ENCODE measurements at regions not wholly inside any gene's neighbourhood (a gene's known extent, or its start where the extent isn't known, plus 50 kb on each side); places are given as distances from the start of the nearest gene placed in this dataset.

DNA sequence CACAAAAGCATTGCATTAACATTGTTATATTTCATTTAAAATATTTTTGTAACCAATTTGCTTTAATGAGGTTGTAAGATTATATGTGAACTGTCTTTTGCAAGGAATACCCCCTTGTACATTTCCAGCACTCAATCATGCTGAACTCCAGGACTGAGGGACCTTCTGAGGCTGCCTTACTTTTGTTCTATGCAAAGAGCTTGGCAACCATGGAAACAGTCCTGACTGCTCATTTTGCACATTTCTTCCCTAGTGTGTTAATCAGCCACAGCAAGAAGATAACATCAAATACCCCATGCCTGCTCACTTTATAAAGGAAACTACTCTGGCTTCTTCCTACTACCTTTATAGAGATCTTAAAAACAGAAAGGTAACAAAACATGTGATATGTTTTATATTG is 355.6 kb upstream of the IZUMO3 start:
- Histone ChIP-seq H2BK120ac (ENCODE audit: low read depth, low read length) (no peak overlapping the region), H3K79me1 (ENCODE audit: low read depth in 1 of 2, low read length in 2 of 2) (no peaks in the 10 kb centered on the region), H3K27ac (ENCODE audit: insufficient read depth, low read length) (no peak overlapping the region), H3K9me1 (ENCODE audit: insufficient read depth, low read length) (no peaks in the 10 kb centered on the region), H3K23ac (ENCODE audit: low read depth, low read length) (no peak overlapping the region), H3K9ac (ENCODE audit: low read depth, low read length) (no peak overlapping the region), H3K4ac (ENCODE audit: low read depth, low read length) (no peak overlapping the region), H2BK20ac (ENCODE audit: low read depth, low read length) (no peak overlapping the region), H3K4me1 (ENCODE audit: control insufficient read depth, insufficient read depth, low read length) (no peaks in the 10 kb centered on the region), H3K4me3 (ENCODE audit: insufficient read depth, low read depth, low read length) (no peak overlapping the region), H4K91ac (ENCODE audit: insufficient read depth, low read depth, low read length) (no peak overlapping the region), H3K56ac (ENCODE audit: extremely low read depth, insufficient read depth, low read length) (no peak overlapping the region), H3K9me3 (ENCODE audit: control insufficient read depth, insufficient read depth, low read length) (peaks cover 5% of the 10 kb centered on the region), H3K4me2 (ENCODE audit: low read depth, low read length) (no peak overlapping the region), H2AK9ac (replicated peaks; ENCODE audit: low read depth, low read length, poor library complexity) (no peak overlapping the region), H2BK15ac (ENCODE audit: low read depth, low read length) (no peak overlapping the region), H4K5ac (ENCODE audit: low read depth, low read length) (no peak overlapping the region), H2BK5ac (ENCODE audit: low read depth, low read length, poor library complexity, severe bottlenecking) (no peak overlapping the region), H4K20me1 (ENCODE audit: insufficient read depth, low read length) (no peaks in the 10 kb centered on the region), H4K8ac (ENCODE audit: low read depth in 2 of 2, low read length in 2 of 2) (no peak overlapping the region), H3K18ac (ENCODE audit: low read depth, low read length) (no peak overlapping the region), H3K14ac (replicated peaks; ENCODE audit: low read depth, low read length) (no peak overlapping the region), H2AFZ (replicated peaks; ENCODE audit: low read length, poor library complexity) (no peak overlapping the region), H3K36me3 (ENCODE audit: control insufficient read depth, insufficient read depth, low read length) (no peaks in the 10 kb centered on the region), H2AK5ac (ENCODE audit: low read depth, low read length) (no peak overlapping the region), H3K27me3 (ENCODE audit: control insufficient read depth, insufficient read depth, low read length) (no peaks in the 10 kb centered on the region)
- DNase-seq (no peak), ATAC-seq (ENCODE audit: low read depth) (no peak)
- ChIA-PET CTCF (no interaction called here), POLR2A (ENCODE audit: unreplicated experiment) (no interaction called here)
- dilution Hi-C loops (cut with HindIII; ENCODE audit: low sequenced_read_pairs, unreplicated experiment), result no loop called here
- no TSS peak for BruUV-seq (replicated peaks)
- in situ Hi-C loops (cut with MboI; ENCODE audit: low sequenced_read_pairs), result no loop called here
- intact Hi-C loops (cut with micrococcal nuclease), result no loop called here
- TF ChIP-seq NFE2L2 (IDR thresholded peaks at IDR 0.05; ENCODE audit: low read depth, low read length), result no peak
- TF ChIP-seq RAD21 (IDR thresholded peaks at IDR 0.05; ENCODE audit: low read length), result no peak
- TF ChIP-seq CHD1 (IDR thresholded peaks at IDR 0.05; ENCODE audit: low read depth, low read length), result no peak
- TF ChIP-seq, protein P1, sequence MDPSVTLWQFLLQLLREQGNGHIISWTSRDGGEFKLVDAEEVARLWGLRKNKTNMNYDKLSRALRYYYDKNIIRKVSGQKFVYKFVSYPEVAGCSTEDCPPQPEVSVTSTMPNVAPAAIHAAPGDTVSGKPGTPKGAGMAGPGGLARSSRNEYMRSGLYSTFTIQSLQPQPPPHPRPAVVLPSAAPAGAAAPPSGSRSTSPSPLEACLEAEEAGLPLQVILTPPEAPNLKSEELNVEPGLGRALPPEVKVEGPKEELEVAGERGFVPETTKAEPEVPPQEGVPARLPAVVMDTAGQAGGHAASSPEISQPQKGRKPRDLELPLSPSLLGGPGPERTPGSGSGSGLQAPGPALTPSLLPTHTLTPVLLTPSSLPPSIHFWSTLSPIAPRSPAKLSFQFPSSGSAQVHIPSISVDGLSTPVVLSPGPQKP (IDR thresholded peaks at IDR 0.05; ENCODE audit: borderline replicate concordance, low read depth, low read length), result no peak
- TF ChIP-seq RCOR1 (IDR thresholded peaks at IDR 0.05; ENCODE audit: insufficient replicate concordance, low read length), result no peak
- TF ChIP-seq CEBPB (IDR thresholded peaks at IDR 0.05; ENCODE audit: low read depth, low read length), result no peak
- no peak for TF ChIP-seq MXI1 (IDR thresholded peaks at IDR 0.05; ENCODE audit: borderline replicate concordance, low read depth, low read length)
- TF ChIP-seq, protein P2, sequence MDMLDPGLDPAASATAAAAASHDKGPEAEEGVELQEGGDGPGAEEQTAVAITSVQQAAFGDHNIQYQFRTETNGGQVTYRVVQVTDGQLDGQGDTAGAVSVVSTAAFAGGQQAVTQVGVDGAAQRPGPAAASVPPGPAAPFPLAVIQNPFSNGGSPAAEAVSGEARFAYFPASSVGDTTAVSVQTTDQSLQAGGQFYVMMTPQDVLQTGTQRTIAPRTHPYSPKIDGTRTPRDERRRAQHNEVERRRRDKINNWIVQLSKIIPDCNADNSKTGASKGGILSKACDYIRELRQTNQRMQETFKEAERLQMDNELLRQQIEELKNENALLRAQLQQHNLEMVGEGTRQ (IDR thresholded peaks at IDR 0.05; ENCODE audit: low read depth, low read length), result no peak
- no peak for TF ChIP-seq BHLHE40 (IDR thresholded peaks at IDR 0.05; ENCODE audit: low read depth, low read length)
- TF ChIP-seq MAZ (IDR thresholded peaks at IDR 0.05; ENCODE audit: borderline replicate concordance, low read depth, low read length), result no peak
- no peak for TF ChIP-seq CTCF (conservative IDR thresholded peaks at IDR 0.05; ENCODE audit: low read depth, low read length)

Measured in IMR-90 (cell line).